ENCODE measurements at regions not wholly inside any gene's neighbourhood (a gene's known extent, or its start where the extent isn't known, plus 50 kb on each side); places are given as distances from the start of the nearest gene placed in this dataset.

GRCh38 chr1:95440511-95440910, 206.5 kb downstream of the RWDD3 start (continued):
- TF ChIP-seq SALL2 (tag by site-specific recombination; IDR thresholded peaks at IDR 0.05; ENCODE audit: borderline replicate concordance) (no peak), ZNF670 (tag by site-specific recombination; IDR thresholded peaks at IDR 0.05; ENCODE audit: low read depth) (no peak), ZNF223 (tag by site-specific recombination; IDR thresholded peaks at IDR 0.05) (no peak), ZNF114 (tag by site-specific recombination; IDR thresholded peaks at IDR 0.05) (no peak), KLF1 (tag by site-specific recombination; IDR thresholded peaks at IDR 0.05) (no peak), ZNF626 (tag by site-specific recombination; IDR thresholded peaks at IDR 0.05) (no peak), FEZF1 (tag by site-specific recombination; IDR thresholded peaks at IDR 0.05) (no peak), GFI1B (tag by site-specific recombination; IDR thresholded peaks at IDR 0.05) (no peak), ZNF335 (tag by site-specific recombination; conservative IDR thresholded peaks at IDR 0.05) (no peak), ZNF530 (tag by site-specific recombination; IDR thresholded peaks at IDR 0.05; ENCODE audit: low read depth) (no peak)

- ChIA-PET CTCF (no interaction called here), POLR2A (no interaction called here)
Measured at GRCh38 chr1:95449516-95449915, 215.5 kb downstream of the RWDD3 start.

GRCh38 chr1:95451054-95451453, 217.0 kb downstream of the RWDD3 start:
- no peaks in the 10 kb centered on the region for H3K36me3 ChIP-seq (ENCODE audit: control insufficient read depth in 2 of 2, insufficient read depth in 1 of 2, low read length in 2 of 2)
- TF ChIP-seq ZNF354C (tag by site-specific recombination; IDR thresholded peaks at IDR 0.05; ENCODE audit: borderline replicate concordance, low read depth) = no peak
- TF ChIP-seq ZNF645 (tag by site-specific recombination; IDR thresholded peaks at IDR 0.05) = no peak
- CTCF ChIA-PET = no interaction called here
- no peaks in the 10 kb centered on the region for H3K9me3 ChIP-seq (ENCODE audit: control insufficient read depth, insufficient read depth, low read depth, low read length)
- no peak overlapping the region for H3K4me3 ChIP-seq (ENCODE audit: low read depth, low read length)
- no peak overlapping the region for H3K27ac ChIP-seq (ENCODE audit: extremely low read depth, low read depth, low read length)
- POLR2A ChIA-PET = no interaction called here
- H3K4me1 ChIP-seq (ENCODE audit: control insufficient read depth, insufficient read depth, low read length) = no peaks in the 10 kb centered on the region

More at GRCh38 chr1:95449516-95449915, 215.5 kb downstream of the RWDD3 start:
- TF ChIP-seq ZBTB20 (tag by site-specific recombination; IDR thresholded peaks at IDR 0.05) (no peak), SETDB1 (IDR thresholded peaks at IDR 0.05; ENCODE audit: insufficient read length, low read length) (no peak), ZFP69B (tag by site-specific recombination; IDR thresholded peaks at IDR 0.05) (no peak), ZNF560 (tag by site-specific recombination; IDR thresholded peaks at IDR 0.05; ENCODE audit: borderline replicate concordance) (no peak), ZNF544 (tag by site-specific recombination; IDR thresholded peaks at IDR 0.05) (no peak), ZNF280C (tag by site-specific recombination; IDR thresholded peaks at IDR 0.05) (no peak), INSM2 (tag by site-specific recombination; IDR thresholded peaks at IDR 0.05) (no peak), GLIS1 (tag by site-specific recombination; IDR thresholded peaks at IDR 0.05) (no peak), ZNF239 (tag by site-specific recombination; IDR thresholded peaks at IDR 0.05) (no peak)
- Histone ChIP-seq H3K36me3 (ENCODE audit: control insufficient read depth in 2 of 2, insufficient read depth in 1 of 2, low read length in 2 of 2) (no peaks in the 10 kb centered on the region), H3K4me3 (ENCODE audit: low read depth, low read length) (no peak overlapping the region), H3K9me3 (ENCODE audit: control insufficient read depth, insufficient read depth, low read depth, low read length) (no peaks in the 10 kb centered on the region), H3K4me1 (ENCODE audit: control insufficient read depth, insufficient read depth, low read length) (no peaks in the 10 kb centered on the region), H3K27ac (ENCODE audit: extremely low read depth, low read depth, low read length) (no peak overlapping the region)

All from HEK293 (cell line).